WTC11 (cell line): ENCODE measurements at regions not wholly inside any gene's neighbourhood (a gene's known extent, or its start where the extent isn't known, plus 50 kb on each side); places are given as distances from the start of the nearest gene placed in this dataset.

ENCODE experiments used
- ATAC-seq: fragments of 200-7000 bp; cut with Tn5 transposase; 2 replicates; pipeline ENCODE4 v1.10.0; 2021; ENCODE audit warnings: mild to moderate bottlenecking, moderate library complexity
- CTCF ChIA-PET: fragments of 300-600 bp; sonication (Branson Sonifier 250); formaldehyde crosslinking; loops from one replicate; lab custom pipeline; 2021; ENCODE audit warnings: antibody characterized with exemption; lab: Charles Lee
- POLR2A ChIA-PET: fragments of 350-600 bp; sonication (Branson Sonifier 250); formaldehyde crosslinking; loops from one replicate; lab custom pipeline; 2021; ENCODE audit warnings: antibody characterized with exemption; lab: Charles Lee
- DNase-seq: peaks from one replicate; pipeline ENCODE4 v3.0.0; 2021; ENCODE audit warnings: low spot score
- H3K27ac Mint-ChIP-seq: 2 replicates; pipeline ENCODE4 v1.8.0; 2021; ENCODE audit warnings: mixed read lengths
- H3K27me3 Mint-ChIP-seq: 2 replicates; pipeline ENCODE4 v1.8.0; 2021; ENCODE audit warnings: low read depth, mild to moderate bottlenecking, moderate library complexity, mixed read lengths
- H3K36me3 Mint-ChIP-seq: 2 replicates; pipeline ENCODE4 v1.8.0; 2021; ENCODE audit warnings: mixed read lengths
- H3K4me1 Mint-ChIP-seq: 2 replicates; pipeline ENCODE4 v1.8.0; 2022; ENCODE audit warnings: mixed read lengths
- H3K4me3 Mint-ChIP-seq: 2 replicates; pipeline ENCODE4 v1.8.0; 2021; ENCODE audit warnings: mild to moderate bottlenecking, moderate library complexity, mixed read lengths
- H3K9me3 Mint-ChIP-seq: 2 replicates; pipeline ENCODE4 v1.8.0; 2021; ENCODE audit warnings: mixed read lengths
- IRF1 ChIP-seq: sonication (generic); formaldehyde crosslinking; IDR thresholded peaks from 2 replicates; pipeline ENCODE4 v1.8.0; 2023; ENCODE audit warnings: missing genetic modification reagents
- NFATC4 ChIP-seq: fragments of 250-450 bp; sonication (Bioruptor Pico); IDR thresholded peaks from 2 replicates; pipeline ENCODE4 v1.9.0; 2021; ENCODE audit warnings: mild to moderate bottlenecking
- OVOL2 ChIP-seq: fragments of 250-450 bp; sonication (Bioruptor Pico); IDR thresholded peaks from 2 replicates; pipeline ENCODE4 v1.9.0; 2021; ENCODE audit warnings: mild to moderate bottlenecking, borderline replicate concordance
- SP1 ChIP-seq: sonication (generic); formaldehyde crosslinking; conservative IDR thresholded peaks from 2 replicates; pipeline ENCODE4 v1.8.1; 2022; ENCODE audit warnings: missing genetic modification reagents
- USF2 ChIP-seq: sonication (generic); formaldehyde crosslinking; IDR thresholded peaks from 2 replicates; pipeline ENCODE4 v1.8.1; 2023; ENCODE audit warnings: mild to moderate bottlenecking, missing genetic modification reagents, moderate library complexity
- ZNF121 ChIP-seq: sonication (generic); formaldehyde crosslinking; IDR thresholded peaks from 2 replicates; pipeline ENCODE4 v1.8.0; 2023; ENCODE audit warnings: missing genetic modification reagents
- ZNF425 ChIP-seq: fragments of 250-450 bp; sonication (Bioruptor Pico); conservative IDR thresholded peaks from 2 replicates; pipeline ENCODE4 v1.9.0; 2021; ENCODE audit warnings: mild to moderate bottlenecking
- ZNF532 ChIP-seq: fragments of 250-450 bp; sonication (Bioruptor Pico); IDR thresholded peaks from 2 replicates; pipeline ENCODE4 v1.9.0; 2021; ENCODE audit warnings: mild to moderate bottlenecking, borderline replicate concordance
- TF ChIP-seq, protein P1 (sequence below): sonication (generic); formaldehyde crosslinking; IDR thresholded peaks from 2 replicates; pipeline ENCODE4 v1.8.0; 2023; ENCODE audit warnings: mild to moderate bottlenecking, missing genetic modification reagents

DNA sequence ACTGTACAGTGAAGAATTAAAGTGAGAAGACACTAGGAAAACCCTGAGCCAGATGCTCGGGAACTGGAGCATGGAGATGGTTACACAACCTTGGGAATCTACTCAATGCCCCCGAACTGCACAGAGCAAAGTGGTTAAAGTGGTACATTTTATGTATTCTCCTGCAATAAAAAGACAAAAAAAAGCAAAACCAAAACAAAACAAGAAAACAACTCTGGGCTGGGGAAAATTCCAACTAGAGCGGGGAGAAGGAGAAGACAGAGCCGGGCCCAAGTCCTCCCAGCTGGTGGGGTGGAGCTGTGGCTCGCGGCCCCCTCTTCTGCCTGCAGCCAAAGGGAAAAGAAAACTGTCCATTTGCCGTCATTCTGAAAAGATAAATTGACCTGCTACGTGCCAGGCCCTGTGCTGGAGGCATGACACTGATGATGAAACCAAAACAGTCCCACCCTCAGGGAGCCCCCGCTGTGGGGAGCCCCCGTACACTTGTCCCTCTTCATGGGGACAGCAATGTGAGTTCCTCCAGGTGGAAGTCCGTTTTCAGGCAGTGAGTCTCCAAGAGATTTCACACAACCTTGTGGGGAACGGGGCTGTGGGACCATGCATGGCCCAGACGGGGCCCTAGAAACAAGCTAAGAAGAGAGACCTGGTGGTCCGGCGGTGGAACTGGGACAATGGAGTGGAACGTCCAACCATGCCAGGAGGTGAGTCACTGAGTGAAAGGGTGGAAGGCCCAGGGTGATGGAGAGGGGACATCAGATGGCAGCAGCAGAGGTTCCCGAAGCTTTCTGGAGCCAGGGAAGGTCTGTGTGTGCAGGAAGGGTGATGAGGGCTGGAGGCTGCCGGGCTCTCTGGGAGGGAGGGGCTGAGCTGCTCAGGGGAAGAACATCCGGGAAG, 114.8 kb upstream of the COL5A1 start (continued):
- TF ChIP-seq, protein P1, sequence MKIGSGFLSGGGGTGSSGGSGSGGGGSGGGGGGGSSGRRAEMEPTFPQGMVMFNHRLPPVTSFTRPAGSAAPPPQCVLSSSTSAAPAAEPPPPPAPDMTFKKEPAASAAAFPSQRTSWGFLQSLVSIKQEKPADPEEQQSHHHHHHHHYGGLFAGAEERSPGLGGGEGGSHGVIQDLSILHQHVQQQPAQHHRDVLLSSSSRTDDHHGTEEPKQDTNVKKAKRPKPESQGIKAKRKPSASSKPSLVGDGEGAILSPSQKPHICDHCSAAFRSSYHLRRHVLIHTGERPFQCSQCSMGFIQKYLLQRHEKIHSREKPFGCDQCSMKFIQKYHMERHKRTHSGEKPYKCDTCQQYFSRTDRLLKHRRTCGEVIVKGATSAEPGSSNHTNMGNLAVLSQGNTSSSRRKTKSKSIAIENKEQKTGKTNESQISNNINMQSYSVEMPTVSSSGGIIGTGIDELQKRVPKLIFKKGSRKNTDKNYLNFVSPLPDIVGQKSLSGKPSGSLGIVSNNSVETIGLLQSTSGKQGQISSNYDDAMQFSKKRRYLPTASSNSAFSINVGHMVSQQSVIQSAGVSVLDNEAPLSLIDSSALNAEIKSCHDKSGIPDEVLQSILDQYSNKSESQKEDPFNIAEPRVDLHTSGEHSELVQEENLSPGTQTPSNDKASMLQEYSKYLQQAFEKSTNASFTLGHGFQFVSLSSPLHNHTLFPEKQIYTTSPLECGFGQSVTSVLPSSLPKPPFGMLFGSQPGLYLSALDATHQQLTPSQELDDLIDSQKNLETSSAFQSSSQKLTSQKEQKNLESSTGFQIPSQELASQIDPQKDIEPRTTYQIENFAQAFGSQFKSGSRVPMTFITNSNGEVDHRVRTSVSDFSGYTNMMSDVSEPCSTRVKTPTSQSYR (CRISPR knock-in tag) = no peak
- TF ChIP-seq NFATC4 (CRISPR knock-in tag) = no peak
- no peak for TF ChIP-seq ZNF425 (CRISPR knock-in tag)
- TF ChIP-seq USF2 = no peak
- TF ChIP-seq SP1 (CRISPR knock-in tag) = no peak
- no peak for TF ChIP-seq ZNF532 (CRISPR knock-in tag)

GRCh38 chr9:134530724-134531123, 110.9 kb upstream of the COL5A1 start:
- no peak overlapping the region for H3K27ac Mint-ChIP-seq
- no peak for ATAC-seq
- H3K36me3 Mint-ChIP-seq = peaks cover 2% of the 10 kb centered on the region; the same call in 1 of the 2 replicates
- H3K9me3 Mint-ChIP-seq = peaks cover 35% of the 10 kb centered on the region
- ChIA-PET POLR2A (no interaction called here), CTCF (no interaction called here)
- peaks cover 3% of the 10 kb centered on the region; the same call in 1 of the 2 replicates for H3K4me1 Mint-ChIP-seq
- TF ChIP-seq IRF1 (CRISPR knock-in tag) (no peak), ZNF121 (CRISPR knock-in tag) (no peak), OVOL2 (no peak)
- H3K4me3 Mint-ChIP-seq = no peak overlapping the region
- no peaks in the 10 kb centered on the region; the same call in 1 of the 2 replicates for H3K27me3 Mint-ChIP-seq
- no peak for DNase-seq
